SK-N-SH (cell line): ENCODE measurements at regions not wholly inside any gene's neighbourhood (a gene's known extent, or its start where the extent isn't known, plus 50 kb on each side); places are given as distances from the start of the nearest gene placed in this dataset.

ENCODE experiments used
- CTCF ChIA-PET: fragments of 300-600, 350-600 bp; formaldehyde crosslinking; extraction: SDS; loops from one replicate; lab custom pipeline; 2021; lab: Yijun Ruan, JAX
- POLR2A ChIA-PET: fragments of 350-600 bp; sonication (Branson Sonifier 250); formaldehyde crosslinking; extraction: SDS; loops from one replicate; lab custom pipeline; 2020; ENCODE audit warnings: antibody characterized with exemption, inconsistent platforms; lab: Yijun Ruan, JAX
- DNase-seq: peaks from one replicate; pipeline ENCODE4 v3.0.0; 2012
- H2AFZ ChIP-seq: fragments of 200-600 bp; sonication (generic); 2 replicates; pipeline ENCODE4 v1.8.1; 2016; ENCODE audit warnings: antibody characterized with exemption, mild to moderate bottlenecking, low read depth
- H3F3A ChIP-seq: fragments of 200-600 bp; sonication (generic); replicated peaks from 2 replicates; pipeline ENCODE3; 2016; ENCODE audit warnings: antibody characterized with exemption, mild to moderate bottlenecking; ENCODE audit not compliant: insufficient read depth
- H3K27ac ChIP-seq, 2 experiments: fragments of 200-500 bp in 1 of 2; fragments of 200-600 bp in 1 of 2; sonication (Bioruptor generic) in 1 of 2; sonication (generic), shearing (Covaris generic) in 1 of 2; 2 replicates each; pipeline versions ENCODE4 v1.5.1 to v1.6.1; 2014 to 2016; ENCODE audit warnings: low read depth in 2 of 2, inconsistent platforms in 1 of 2, low read length in 1 of 2, mild to moderate bottlenecking in 1 of 2, mixed read lengths in 1 of 2
- H3K27me3 ChIP-seq: fragments of 200-600 bp; sonication (generic), shearing (Covaris generic); 2 replicates; pipeline ENCODE4 v1.6.1; 2016; ENCODE audit warnings: mixed run types; ENCODE audit not compliant: insufficient read depth
- H3K36me3 ChIP-seq, 2 experiments: fragments of 200-500 bp in 1 of 2; fragments of 200-600 bp in 1 of 2; sonication (Bioruptor generic) in 1 of 2; sonication (generic) in 1 of 2; replicated peaks in 1 of 2; 2 replicates each; pipeline versions ENCODE3 to v1.5.1; 2014 to 2016; ENCODE audit warnings: low read length in 1 of 2, mild to moderate bottlenecking in 1 of 2; ENCODE audit not compliant: insufficient read depth in 2 of 2, control insufficient read depth in 1 of 2
- H3K4me1 ChIP-seq, 2 experiments: fragments of 200-500 bp in 1 of 2; fragments of 200-600 bp in 1 of 2; sonication (Bioruptor generic) in 1 of 2; sonication (generic), shearing (Covaris generic) in 1 of 2; 2 replicates each; pipeline versions ENCODE4 v1.5.1 to v1.6.1; 2014 to 2016; ENCODE audit warnings: low read depth in 1 of 2, low read length in 1 of 2, mixed run types in 1 of 2; ENCODE audit not compliant: insufficient read depth in 2 of 2, control insufficient read depth in 1 of 2
- H3K4me2 ChIP-seq: fragments of 200-600 bp; sonication (generic), shearing (Covaris generic); 2 replicates; pipeline ENCODE4 v1.6.1; 2017; ENCODE audit warnings: mixed run types
- H3K4me3 ChIP-seq, 2 experiments: fragments of 200-500 bp in 1 of 2; fragments of 200-600 bp in 1 of 2; sonication (Bioruptor generic) in 1 of 2; sonication (generic), shearing (Covaris generic) in 1 of 2; 2 replicates each; pipeline versions ENCODE4 v1.5.1 to v1.8.1; 2014 to 2016; ENCODE audit warnings: low read depth in 2 of 2, inconsistent platforms in 1 of 2, low read length in 1 of 2, mild to moderate bottlenecking in 1 of 2, mixed read lengths in 1 of 2, moderate library complexity in 1 of 2
- H3K79me2 ChIP-seq: fragments of 200-600 bp; sonication (generic); 2 replicates; pipeline ENCODE4 v1.8.1; 2017; ENCODE audit warnings: mild to moderate bottlenecking; ENCODE audit not compliant: insufficient read depth
- H3K9ac ChIP-seq: fragments of 200-600 bp; sonication (generic); 2 replicates; pipeline ENCODE4 v1.6.1; 2017; ENCODE audit warnings: mixed run types
- H3K9me2 ChIP-seq: fragments of 200-600 bp; sonication (generic); 2 replicates; pipeline ENCODE4 v1.6.1; 2017; ENCODE audit warnings: mixed run types
- H3K9me3 ChIP-seq: fragments of 200-600 bp; sonication (generic); 2 replicates; pipeline ENCODE4 v1.6.1; 2017; ENCODE audit warnings: mixed run types, mild to moderate bottlenecking, moderate library complexity
- H4K20me1 ChIP-seq: fragments of 200-600 bp; sonication (generic); 2 replicates; pipeline ENCODE4 v1.6.1; 2017; ENCODE audit warnings: mild to moderate bottlenecking, mixed run types; ENCODE audit not compliant: insufficient read depth
- CHD2 ChIP-seq: fragments of 150-350 bp; IDR thresholded peaks from 2 replicates; pipeline ENCODE4 v1.6.1; 2018; ENCODE audit warnings: low read length; ENCODE audit not compliant: partially characterized antibody
- ELF1 ChIP-seq: IDR thresholded peaks from 2 replicates; pipeline ENCODE4 v1.4.0; 2012
- EZH2phosphoT487 ChIP-seq: fragments of 200-600 bp; sonication (generic); IDR thresholded peaks from 2 replicates; pipeline ENCODE4 v1.6.1; 2017; ENCODE audit warnings: low read depth, mixed run types, mild to moderate bottlenecking, antibody characterized with exemption, moderate library complexity, borderline replicate concordance
- FOXM1 ChIP-seq: IDR thresholded peaks from 2 replicates; pipeline ENCODE4 v1.4.0; 2012; ENCODE audit warnings: low read depth, mild to moderate bottlenecking
- GABPA ChIP-seq: IDR thresholded peaks from 2 replicates; pipeline ENCODE4 v1.4.0; 2012; ENCODE audit warnings: low read depth, mild to moderate bottlenecking
- JUND ChIP-seq: IDR thresholded peaks from 2 replicates; pipeline ENCODE4 v1.4.0; 2012
- NFIC ChIP-seq: IDR thresholded peaks from 2 replicates; pipeline ENCODE4 v1.4.0; 2012; ENCODE audit warnings: borderline replicate concordance
- NRF1 ChIP-seq: IDR thresholded peaks from 2 replicates; pipeline ENCODE4 v1.6.1; 2012; ENCODE audit warnings: low read depth, mild to moderate bottlenecking, low read length
- RAD21 ChIP-seq: IDR thresholded peaks from 2 replicates; pipeline ENCODE4 v1.6.1; 2012; ENCODE audit warnings: mild to moderate bottlenecking, low read length
- REST ChIP-seq: IDR thresholded peaks from 2 replicates; pipeline ENCODE4 v1.6.1; 2012; ENCODE audit warnings: mild to moderate bottlenecking, low read depth, low read length, moderate library complexity
- RFX5 ChIP-seq: IDR thresholded peaks from 2 replicates; pipeline ENCODE4 v1.6.1; 2012; ENCODE audit warnings: mild to moderate bottlenecking, improper control_type of control experiment, low read length
- RXRA ChIP-seq: IDR thresholded peaks from 2 replicates; pipeline ENCODE4 v1.4.0; 2012; ENCODE audit warnings: low read depth, mild to moderate bottlenecking, borderline replicate concordance
- SIN3A ChIP-seq: IDR thresholded peaks from 2 replicates; pipeline ENCODE4 v1.6.1; 2012; ENCODE audit warnings: low read depth, mild to moderate bottlenecking, low read length, moderate library complexity, borderline replicate concordance
- TAF1 ChIP-seq: IDR thresholded peaks from 2 replicates; pipeline ENCODE4 v1.6.1; 2012; ENCODE audit warnings: low read depth, mild to moderate bottlenecking, low read length, moderate library complexity, borderline replicate concordance
- TEAD4 ChIP-seq: IDR thresholded peaks from 2 replicates; pipeline ENCODE4 v1.4.0; 2012; ENCODE audit warnings: mild to moderate bottlenecking, borderline replicate concordance; ENCODE audit not compliant: insufficient read depth
- YY1 ChIP-seq: IDR thresholded peaks from 2 replicates; pipeline ENCODE4 v1.4.0; 2012; ENCODE audit warnings: low read depth, mild to moderate bottlenecking
- TF ChIP-seq, protein P1 (sequence below): IDR thresholded peaks from 2 replicates; pipeline ENCODE4 v1.4.0; 2012; ENCODE audit warnings: low read depth, borderline replicate concordance
- TF ChIP-seq, protein P2 (sequence below): fragments of 200-600 bp; sonication (generic); IDR thresholded peaks from 2 replicates; pipeline ENCODE4 v1.6.1; 2017; ENCODE audit warnings: antibody characterized with exemption, mild to moderate bottlenecking, moderate library complexity
- TF ChIP-seq, protein P3 (sequence below): IDR thresholded peaks from 2 replicates; pipeline ENCODE4 v1.4.0; 2012; ENCODE audit warnings: low read depth, borderline replicate concordance

GRCh38 chr10:64374346-64374745, 853.1 kb downstream of the REEP3 start:
- Histone ChIP-seq H3K27me3 (no peaks in the 10 kb centered on the region), H3K9ac (no peak overlapping the region), H3K9me3 (no peaks in the 10 kb centered on the region), H3K27ac (no peak overlapping the region), H3K36me3 (no peaks in the 10 kb centered on the region), H2AFZ (no peak overlapping the region), H3F3A (no peaks in the 10 kb centered on the region), H3K4me1 (peaks cover 0 to 4% of the 10 kb centered on the region in 2 experiments; a peak in 1 of 4 replicates), H3K79me2 (no peaks in the 10 kb centered on the region), H3K4me2 (no peak overlapping the region), H3K4me3 (no peak overlapping the region), H4K20me1 (no peaks in the 10 kb centered on the region), H3K9me2 (no peaks in the 10 kb centered on the region)
- ChIA-PET POLR2A (no interaction called here), CTCF (no interaction called here)
- no peak for DNase-seq
- no peak for TF ChIP-seq JUND
- TF ChIP-seq NFIC: no peak
- TF ChIP-seq ELF1: no peak
- TF ChIP-seq SIN3A: no peak
- no peak for TF ChIP-seq TAF1
- no peak for TF ChIP-seq NRF1
- TF ChIP-seq YY1: no peak
- TF ChIP-seq REST: no peak
- TF ChIP-seq EZH2phosphoT487: no peak
- TF ChIP-seq FOXM1: no peak
- TF ChIP-seq GABPA: no peak
- TF ChIP-seq, protein P1, sequence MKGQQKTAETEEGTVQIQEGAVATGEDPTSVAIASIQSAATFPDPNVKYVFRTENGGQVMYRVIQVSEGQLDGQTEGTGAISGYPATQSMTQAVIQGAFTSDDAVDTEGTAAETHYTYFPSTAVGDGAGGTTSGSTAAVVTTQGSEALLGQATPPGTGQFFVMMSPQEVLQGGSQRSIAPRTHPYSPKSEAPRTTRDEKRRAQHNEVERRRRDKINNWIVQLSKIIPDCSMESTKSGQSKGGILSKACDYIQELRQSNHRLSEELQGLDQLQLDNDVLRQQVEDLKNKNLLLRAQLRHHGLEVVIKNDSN: no peak
- TF ChIP-seq RAD21: no peak
- no peak for TF ChIP-seq RXRA
- TF ChIP-seq, protein P2, sequence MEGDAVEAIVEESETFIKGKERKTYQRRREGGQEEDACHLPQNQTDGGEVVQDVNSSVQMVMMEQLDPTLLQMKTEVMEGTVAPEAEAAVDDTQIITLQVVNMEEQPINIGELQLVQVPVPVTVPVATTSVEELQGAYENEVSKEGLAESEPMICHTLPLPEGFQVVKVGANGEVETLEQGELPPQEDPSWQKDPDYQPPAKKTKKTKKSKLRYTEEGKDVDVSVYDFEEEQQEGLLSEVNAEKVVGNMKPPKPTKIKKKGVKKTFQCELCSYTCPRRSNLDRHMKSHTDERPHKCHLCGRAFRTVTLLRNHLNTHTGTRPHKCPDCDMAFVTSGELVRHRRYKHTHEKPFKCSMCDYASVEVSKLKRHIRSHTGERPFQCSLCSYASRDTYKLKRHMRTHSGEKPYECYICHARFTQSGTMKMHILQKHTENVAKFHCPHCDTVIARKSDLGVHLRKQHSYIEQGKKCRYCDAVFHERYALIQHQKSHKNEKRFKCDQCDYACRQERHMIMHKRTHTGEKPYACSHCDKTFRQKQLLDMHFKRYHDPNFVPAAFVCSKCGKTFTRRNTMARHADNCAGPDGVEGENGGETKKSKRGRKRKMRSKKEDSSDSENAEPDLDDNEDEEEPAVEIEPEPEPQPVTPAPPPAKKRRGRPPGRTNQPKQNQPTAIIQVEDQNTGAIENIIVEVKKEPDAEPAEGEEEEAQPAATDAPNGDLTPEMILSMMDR: no peak
- TF ChIP-seq TEAD4: no peak
- TF ChIP-seq CHD2: no peak
- TF ChIP-seq RFX5: no peak
- TF ChIP-seq, protein P3, sequence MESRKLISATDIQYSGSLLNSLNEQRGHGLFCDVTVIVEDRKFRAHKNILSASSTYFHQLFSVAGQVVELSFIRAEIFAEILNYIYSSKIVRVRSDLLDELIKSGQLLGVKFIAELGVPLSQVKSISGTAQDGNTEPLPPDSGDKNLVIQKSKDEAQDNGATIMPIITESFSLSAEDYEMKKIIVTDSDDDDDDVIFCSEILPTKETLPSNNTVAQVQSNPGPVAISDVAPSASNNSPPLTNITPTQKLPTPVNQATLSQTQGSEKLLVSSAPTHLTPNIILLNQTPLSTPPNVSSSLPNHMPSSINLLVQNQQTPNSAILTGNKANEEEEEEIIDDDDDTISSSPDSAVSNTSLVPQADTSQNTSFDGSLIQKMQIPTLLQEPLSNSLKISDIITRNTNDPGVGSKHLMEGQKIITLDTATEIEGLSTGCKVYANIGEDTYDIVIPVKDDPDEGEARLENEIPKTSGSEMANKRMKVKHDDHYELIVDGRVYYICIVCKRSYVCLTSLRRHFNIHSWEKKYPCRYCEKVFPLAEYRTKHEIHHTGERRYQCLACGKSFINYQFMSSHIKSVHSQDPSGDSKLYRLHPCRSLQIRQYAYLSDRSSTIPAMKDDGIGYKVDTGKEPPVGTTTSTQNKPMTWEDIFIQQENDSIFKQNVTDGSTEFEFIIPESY: no peak
